GM12878 (cell line): ENCODE measurements at regions not wholly inside any gene's neighbourhood (a gene's known extent, or its start where the extent isn't known, plus 50 kb on each side); places are given as distances from the start of the nearest gene placed in this dataset.

Experiments
- ATAC-seq: fragments of 200-7000 bp; cut with Tn5 transposase; 3 replicates; pipeline ENCODE4 v1.9.1; 2020; ENCODE audit warnings: mild to moderate bottlenecking, moderate library complexity
- BruUV-seq: library from RNA; stranded (reverse); fragments of 400-500 nt; replicated peaks from 2 replicates; lab custom pipeline; 2021; lab: Mats Ljungman, UMichigan
- CTCF ChIA-PET: fragments of 300-600 bp; sonication (Branson Sonifier 250); formaldehyde crosslinking; extraction: SDS; loops from one replicate; lab custom pipeline; 2021; ENCODE audit warnings: inconsistent platforms; lab: Yijun Ruan, JAX
- POLR2A ChIA-PET: fragments of 350-600 bp; formaldehyde crosslinking; extraction: SDS; loops from one replicate; lab custom pipeline; 2021; ENCODE audit warnings: inconsistent platforms; lab: Charles Lee
- RAD21 ChIA-PET: fragments of 300-600 bp; sonication (Branson Sonifier 250); formaldehyde crosslinking; loops from one replicate; lab custom pipeline; 2023; ENCODE audit warnings: antibody characterized with exemption; ENCODE audit not compliant: unreplicated experiment; lab: Charles Lee
- SMC1A ChIA-PET: fragments of 300-600 bp; sonication (Branson Sonifier 250); formaldehyde crosslinking; loops from one replicate; lab custom pipeline; 2023; ENCODE audit not compliant: unreplicated experiment, uncharacterized antibody; lab: Charles Lee
- DNase-seq: peaks from one replicate; pipeline ENCODE4 v3.0.0-alpha.2; 2011; ENCODE audit warnings: low read depth, low spot score
- FAIRE-seq: peaks from 3 replicates; lab custom pipeline; 2011; peaks lifted over from hg19 to GRCh38; lab: Jason Lieb, UNC
- H2AFZ ChIP-seq: 2 replicates; pipeline ENCODE4 v1.6.0; 2011; ENCODE audit warnings: low read depth, low read length, control low read depth; ENCODE audit not compliant: control insufficient read depth
- H3K27ac ChIP-seq: 2 replicates; pipeline ENCODE4 v1.5.1; 2011; ENCODE audit warnings: control low read depth; ENCODE audit not compliant: control insufficient read depth, insufficient read depth
- H3K27me3 ChIP-seq, 2 experiments: replicated peaks in 1 of 2; 2 replicates each; pipeline versions ENCODE4 v1.6.0 to v1.6.1; 2011; ENCODE audit warnings: low read length in 1 of 2; ENCODE audit not compliant: control insufficient read depth in 2 of 2, insufficient read depth in 2 of 2
- H3K36me3 ChIP-seq, 2 experiments: 2 replicates each; pipeline ENCODE4 v1.5.1; 2011; ENCODE audit warnings: low read length in 1 of 2; ENCODE audit not compliant: control insufficient read depth in 2 of 2, insufficient read depth in 2 of 2
- H3K4me1 ChIP-seq: 2 replicates; pipeline ENCODE4 v1.6.1; 2011; ENCODE audit warnings: mild to moderate bottlenecking, low read length, moderate library complexity, mixed read lengths; ENCODE audit not compliant: control insufficient read depth, insufficient read depth
- H3K4me2 ChIP-seq: 2 replicates; pipeline ENCODE4 v1.6.0; 2011; ENCODE audit warnings: control low read depth; ENCODE audit not compliant: control insufficient read depth, insufficient read depth
- H3K4me3 ChIP-seq: fragments of 200-600 bp; sonication (generic); 2 replicates; pipeline ENCODE4 v1.5.1; 2016
- H3K79me2 ChIP-seq: 2 replicates; pipeline ENCODE4 v1.6.0; 2011; ENCODE audit warnings: low read length; ENCODE audit not compliant: control insufficient read depth, insufficient read depth
- H3K9ac ChIP-seq: 2 replicates; pipeline ENCODE4 v1.8.0; 2011; ENCODE audit warnings: low read length, control low read depth, mixed read lengths; ENCODE audit not compliant: control insufficient read depth, insufficient read depth
- H3K9me3 ChIP-seq: replicated peaks from 3 replicates; pipeline ENCODE4 v1.5.1; 2011; ENCODE audit warnings: mild to moderate bottlenecking, low read length; ENCODE audit not compliant: control insufficient read depth, insufficient read depth
- H4K20me1 ChIP-seq: 2 replicates; pipeline ENCODE4 v1.6.0; 2011; ENCODE audit not compliant: control insufficient read depth, insufficient read depth
- ATF3 ChIP-seq: IDR thresholded peaks from 2 replicates; pipeline ENCODE4 v1.6.1; 2011; ENCODE audit warnings: low read depth, mild to moderate bottlenecking, low read length, moderate library complexity, borderline replicate concordance; ENCODE audit errors: extremely low read depth
- CREB1 ChIP-seq: IDR thresholded peaks from 2 replicates; pipeline ENCODE4 v1.6.1; 2012; ENCODE audit warnings: low read depth, mild to moderate bottlenecking, inconsistent platforms
- ETV6 ChIP-seq, 2 experiments: fragments of 450-650 bp in 1 of 2; IDR thresholded peaks in 1 of 2; conservative IDR thresholded peaks in 1 of 2; 2 replicates each; pipeline ENCODE4 v1.6.1; 2014; ENCODE audit warnings: antibody characterized with exemption in 1 of 2, borderline replicate concordance in 1 of 2, low read depth in 1 of 2, mild to moderate bottlenecking in 1 of 2, moderate library complexity in 1 of 2
- GABPA ChIP-seq: IDR thresholded peaks from 2 replicates; pipeline ENCODE4 v1.6.1; 2014; ENCODE audit warnings: antibody characterized with exemption, low read depth, mild to moderate bottlenecking, inconsistent platforms
- IKZF1 ChIP-seq: fragments of 450-650 bp; conservative IDR thresholded peaks from 2 replicates; pipeline ENCODE4 v1.6.1; 2017; ENCODE audit warnings: antibody characterized with exemption, mild to moderate bottlenecking
- JUND ChIP-seq: IDR thresholded peaks from 2 replicates; pipeline ENCODE4 v1.6.1; 2012; ENCODE audit warnings: low read depth, mild to moderate bottlenecking, low read length, improper control_type of control experiment, moderate library complexity
- LARP7 ChIP-seq: fragments of 450-650 bp; IDR thresholded peaks from 2 replicates; pipeline ENCODE4 v1.6.1; 2017; ENCODE audit warnings: mild to moderate bottlenecking
- MYB ChIP-seq: fragments of 150-350 bp; IDR thresholded peaks from 2 replicates; pipeline ENCODE4 v1.6.1; 2014; ENCODE audit warnings: mild to moderate bottlenecking, low read depth, low read length, borderline replicate concordance
- MYC ChIP-seq: IDR thresholded peaks from 2 replicates; pipeline ENCODE4 v1.6.1; 2011; ENCODE audit warnings: mild to moderate bottlenecking, low read length, moderate library complexity, inconsistent platforms; ENCODE audit not compliant: insufficient read depth, insufficient replicate concordance, insufficient read length, severe bottlenecking
- NFXL1 ChIP-seq: fragments of 450-650 bp; IDR thresholded peaks from 2 replicates; pipeline ENCODE4 v1.6.1; 2017; ENCODE audit warnings: antibody characterized with exemption, mild to moderate bottlenecking, borderline replicate concordance
- PBX3 ChIP-seq: IDR thresholded peaks from 2 replicates; pipeline ENCODE4 v1.6.1; 2011; ENCODE audit warnings: mild to moderate bottlenecking, low read depth, low read length, moderate library complexity; ENCODE audit not compliant: insufficient replicate concordance
- PRDM15 ChIP-seq: fragments of 450-650 bp; formaldehyde crosslinking; IDR thresholded peaks from 2 replicates; pipeline ENCODE4 v1.4.0; 2020; ENCODE audit warnings: mild to moderate bottlenecking, moderate library complexity
- RUNX3 ChIP-seq: IDR thresholded peaks from 2 replicates; pipeline ENCODE4 v1.6.1; 2012; ENCODE audit warnings: low read length, inconsistent platforms
- SPI1 ChIP-seq: IDR thresholded peaks from 2 replicates; pipeline ENCODE4 v1.6.1; 2011; ENCODE audit warnings: low read depth, mild to moderate bottlenecking, low read length, moderate library complexity, borderline replicate concordance; ENCODE audit not compliant: insufficient read depth
- ZNF24 ChIP-seq: fragments of 450-650 bp; IDR thresholded peaks from 2 replicates; pipeline ENCODE4 v1.6.1; 2017; ENCODE audit warnings: antibody characterized with exemption, mild to moderate bottlenecking
- WGBS: methylation state at CpG from one replicate; pipeline ENCODE4 v1.1.6; 2016; ENCODE audit warnings: low lambda C conversion rate; ENCODE audit not compliant: insufficient replicate concordance, insufficient coverage; ENCODE audit errors: missing lambda C conversion rate; 5-methylcytosine and 5-hydroxymethylcytosine counted together
- in situ Hi-C: fragments of 300-500 bp; cut with MboI; formaldehyde crosslinking; loops from 9 replicates; pipeline ENCODE4 v1.14.3; 2018; ENCODE audit warnings: mixed read lengths
- intact Hi-C: fragments of 100-400 bp; cut with micrococcal nuclease; formaldehyde crosslinking; loops from one replicate; pipeline ENCODE4 v1.14.2; 2022; ENCODE audit not compliant: unreplicated experiment

- no peak for TF ChIP-seq PRDM15
Measured at GRCh38 chr16:51532551-51532950, 381.5 kb upstream of the SALL1 start (continued).

- RAD21 ChIA-PET = no interaction called here
- in situ Hi-C loops (no loop called here), intact Hi-C loops (no loop called here)
- H3K27ac ChIP-seq = no peak overlapping the region
- H3K4me3 ChIP-seq = no peak overlapping the region
- DNase-seq (no peak), FAIRE-seq (no peak), ATAC-seq (no peak)
- TF ChIP-seq SPI1 (no peak), PBX3 (no peak), ETV6 (conservative IDR thresholded peaks at IDR 0.05 in 1 of 2, IDR thresholded peaks at IDR 0.05 in 1 of 2; ENCODE audit: borderline replicate concordance in 1 of 2, low read depth in 1 of 2) (no peak), JUND (no peak), IKZF1 (no peak), RUNX3 (no peak), MYC (no peak), ATF3 (no peak), GABPA (no peak), CREB1 (no peak), MYB (no peak), NFXL1 (no peak), LARP7 (no peak), ZNF24 (no peak)
- no peaks in the 10 kb centered on the region for H4K20me1 ChIP-seq
- no peak overlapping the region for H3K4me2 ChIP-seq
- SMC1A ChIA-PET = interaction anchor here (0.7 to 1.6 kb wide), 4 partner anchors 11 to 211 kb away, joined by 3 to 4 read pairs (median 4); no protein-coding TSS in a partner anchor
- POLR2A ChIA-PET = no interaction called here
- BruUV-seq = no TSS peak
- no peaks in the 10 kb centered on the region for H3K9me3 ChIP-seq
- 26% methylated on average over 3 of the region's 3 CpGs for WGBS
- H3K9ac ChIP-seq = no peak overlapping the region
- H3K27me3 ChIP-seq = no peaks in the 10 kb centered on the region
- H3K4me1 ChIP-seq = no peaks in the 10 kb centered on the region
- no peaks in the 10 kb centered on the region for H3K79me2 ChIP-seq
- H2AFZ ChIP-seq = no peak overlapping the region
- CTCF ChIA-PET = no interaction called here
- H3K36me3 ChIP-seq = no peaks in the 10 kb centered on the region
Measured at GRCh38 chr16:51531271-51531670, 380.2 kb upstream of the SALL1 start.
